Smooth muscle cell (in vitro differentiated cells): ENCODE measurements at regions not wholly inside any gene's neighbourhood (a gene's known extent, or its start where the extent isn't known, plus 50 kb on each side); places are given as distances from the start of the nearest gene placed in this dataset.
A peak's percentile ranks its signal among the peaks of the same experiment; 100 is the strongest.

Source experiments
- DNase-seq: peaks from one replicate; lab custom pipeline; 2025; ENCODE audit not compliant: unreplicated experiment; lab: John Stamatoyannopoulos, UW
- H2AFZ ChIP-seq: fragments of 200-600 bp; sonication (generic); 2 replicates; pipeline ENCODE4 v1.6.0; 2016; ENCODE audit warnings: antibody characterized with exemption, low read depth, mild to moderate bottlenecking
- H3F3A ChIP-seq: fragments of 200-600 bp; sonication (generic); 2 replicates; pipeline ENCODE4 v1.6.0; 2017; ENCODE audit warnings: antibody characterized with exemption, low read depth
- H3K27ac ChIP-seq: fragments of 200-600 bp; sonication (generic); 2 replicates; pipeline ENCODE4 v1.5.1; 2016; ENCODE audit warnings: low read depth, mild to moderate bottlenecking
- H3K27me3 ChIP-seq: fragments of 200-600 bp; sonication (generic); 2 replicates; pipeline ENCODE4 v1.6.1; 2016; ENCODE audit warnings: low read depth, mild to moderate bottlenecking
- H3K36me3 ChIP-seq: fragments of 200-600 bp; sonication (generic); 2 replicates; pipeline ENCODE4 v1.5.1; 2016; ENCODE audit warnings: low read depth
- H3K4me1 ChIP-seq: fragments of 200-600 bp; sonication (generic); 2 replicates; pipeline ENCODE4 v1.5.1; 2016; ENCODE audit warnings: low read depth
- H3K4me2 ChIP-seq: fragments of 200-600 bp; sonication (generic); 2 replicates; pipeline ENCODE4 v1.6.0; 2016; ENCODE audit warnings: mild to moderate bottlenecking
- H3K4me3 ChIP-seq: fragments of 200-600 bp; sonication (generic); 2 replicates; pipeline ENCODE4 v1.5.1; 2016; ENCODE audit warnings: mild to moderate bottlenecking
- H3K79me2 ChIP-seq: fragments of 200-600 bp; sonication (generic); 2 replicates; pipeline ENCODE4 v1.6.0; 2016; ENCODE audit warnings: low read depth, mild to moderate bottlenecking
- H3K9ac ChIP-seq: fragments of 200-600 bp; sonication (generic); 2 replicates; pipeline ENCODE4 v1.6.0; 2016; ENCODE audit warnings: low read depth
- H3K9me3 ChIP-seq: fragments of 200-600 bp; sonication (generic); replicated peaks from 2 replicates; pipeline ENCODE4 v1.5.1; 2016; ENCODE audit warnings: low read depth
- H4K20me1 ChIP-seq: fragments of 200-600 bp; sonication (generic); 2 replicates; pipeline ENCODE4 v1.6.0; 2016; ENCODE audit warnings: low read depth
- WGBS: methylation state at CpG from one replicate; pipeline ENCODE4 v1.1.7; 2016; ENCODE audit warnings: low lambda C conversion rate; 5-methylcytosine and 5-hydroxymethylcytosine counted together
- TF ChIP-seq, protein P1 (sequence below): fragments of 200-600 bp; sonication (generic); IDR thresholded peaks from 2 replicates; pipeline ENCODE4 v1.5.1; 2017; ENCODE audit warnings: borderline replicate concordance, mild to moderate bottlenecking, antibody characterized with exemption; ENCODE audit not compliant: insufficient read depth, poor library complexity, severe bottlenecking

DNA sequence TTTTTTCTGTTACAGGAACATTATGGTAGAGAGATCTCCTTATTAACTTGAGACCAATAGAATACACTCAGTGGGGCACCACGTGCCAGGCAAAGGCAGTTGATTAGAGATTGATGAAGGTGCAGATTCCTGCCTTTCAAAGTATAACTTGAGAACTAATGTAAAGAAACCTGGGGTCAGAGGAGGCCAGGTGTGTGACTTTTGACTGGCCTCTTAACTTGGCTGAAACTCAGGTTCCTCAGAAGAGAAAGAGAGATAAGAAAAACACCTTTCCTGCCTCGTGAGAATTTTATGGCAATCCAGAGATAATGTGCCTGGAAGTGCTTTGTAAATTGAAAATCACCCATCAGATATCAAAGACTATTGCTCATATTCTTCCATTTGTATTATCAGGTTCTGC is 110.7 kb upstream of the GZMB start:
- H3F3A ChIP-seq: no peaks in the 10 kb centered on the region
- no peak overlapping the region for H3K4me3 ChIP-seq
- H3K4me1 ChIP-seq: no peaks in the 10 kb centered on the region
- H2AFZ ChIP-seq: no peak overlapping the region
- DNase-seq: no peak
- no peaks in the 10 kb centered on the region for H3K9me3 ChIP-seq
- H3K9ac ChIP-seq: no peak overlapping the region
- H3K79me2 ChIP-seq: no peaks in the 10 kb centered on the region
- H4K20me1 ChIP-seq: no peaks in the 10 kb centered on the region
- H3K36me3 ChIP-seq: no peaks in the 10 kb centered on the region
- TF ChIP-seq, protein P1, sequence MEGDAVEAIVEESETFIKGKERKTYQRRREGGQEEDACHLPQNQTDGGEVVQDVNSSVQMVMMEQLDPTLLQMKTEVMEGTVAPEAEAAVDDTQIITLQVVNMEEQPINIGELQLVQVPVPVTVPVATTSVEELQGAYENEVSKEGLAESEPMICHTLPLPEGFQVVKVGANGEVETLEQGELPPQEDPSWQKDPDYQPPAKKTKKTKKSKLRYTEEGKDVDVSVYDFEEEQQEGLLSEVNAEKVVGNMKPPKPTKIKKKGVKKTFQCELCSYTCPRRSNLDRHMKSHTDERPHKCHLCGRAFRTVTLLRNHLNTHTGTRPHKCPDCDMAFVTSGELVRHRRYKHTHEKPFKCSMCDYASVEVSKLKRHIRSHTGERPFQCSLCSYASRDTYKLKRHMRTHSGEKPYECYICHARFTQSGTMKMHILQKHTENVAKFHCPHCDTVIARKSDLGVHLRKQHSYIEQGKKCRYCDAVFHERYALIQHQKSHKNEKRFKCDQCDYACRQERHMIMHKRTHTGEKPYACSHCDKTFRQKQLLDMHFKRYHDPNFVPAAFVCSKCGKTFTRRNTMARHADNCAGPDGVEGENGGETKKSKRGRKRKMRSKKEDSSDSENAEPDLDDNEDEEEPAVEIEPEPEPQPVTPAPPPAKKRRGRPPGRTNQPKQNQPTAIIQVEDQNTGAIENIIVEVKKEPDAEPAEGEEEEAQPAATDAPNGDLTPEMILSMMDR: no peak
- no peaks in the 10 kb centered on the region for H3K27me3 ChIP-seq
- H3K4me2 ChIP-seq: no peak overlapping the region
- no peak overlapping the region for H3K27ac ChIP-seq
- 75% methylated on average over 2 of the region's 2 CpGs for WGBS

DNA sequence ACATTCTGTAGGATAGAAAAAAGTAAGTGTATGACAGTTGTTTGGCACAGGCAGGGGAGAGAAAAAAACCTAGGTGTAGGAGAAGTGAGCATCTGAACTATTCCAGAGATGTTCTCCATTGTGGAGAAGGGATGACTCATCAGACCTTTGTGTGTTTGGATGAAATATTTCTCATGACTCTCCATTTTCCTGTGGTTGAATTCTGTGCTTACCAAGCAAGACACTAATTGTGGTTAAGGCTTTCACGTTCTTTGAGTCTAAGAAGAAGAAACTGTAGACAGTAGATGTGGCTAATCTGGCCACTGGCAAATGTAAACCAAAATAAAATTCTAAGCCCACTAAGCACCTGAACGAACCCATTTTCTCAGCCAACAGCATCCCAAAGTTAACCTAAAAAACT is 107.9 kb upstream of the GZMB start:
- WGBS: 34% methylated on average over 2 of the region's 2 CpGs
- peak overlapping the region; percentile 38 for H3K27ac ChIP-seq
- no peak overlapping the region for H3K4me2 ChIP-seq
- H4K20me1 ChIP-seq: no peaks in the 10 kb centered on the region
- DNase-seq: no peak
- no peaks in the 10 kb centered on the region for H3K79me2 ChIP-seq
- no peaks in the 10 kb centered on the region for H3K27me3 ChIP-seq
- H3K4me3 ChIP-seq: no peak overlapping the region
- TF ChIP-seq, protein P1: no peak
- H3F3A ChIP-seq: no peaks in the 10 kb centered on the region
- no peaks in the 10 kb centered on the region for H3K4me1 ChIP-seq
- no peak overlapping the region for H3K9ac ChIP-seq
- no peak overlapping the region for H2AFZ ChIP-seq
- no peaks in the 10 kb centered on the region for H3K9me3 ChIP-seq
- no peaks in the 10 kb centered on the region for H3K36me3 ChIP-seq

GRCh38 chr14:24735984-24736630 is 102.1 kb upstream of the GZMB start:
- H2AFZ ChIP-seq: no peak overlapping the region
- H3K4me3 ChIP-seq: no peak overlapping the region
- H3K27ac ChIP-seq: no peak overlapping the region
- TF ChIP-seq, protein P1: no peak
- H3K4me1 ChIP-seq: no peaks in the 10 kb centered on the region
- H3K79me2 ChIP-seq: no peaks in the 10 kb centered on the region
- no peak for DNase-seq
- no peaks in the 10 kb centered on the region for H3K27me3 ChIP-seq
- H3K9me3 ChIP-seq: no peaks in the 10 kb centered on the region
- H4K20me1 ChIP-seq: no peaks in the 10 kb centered on the region
- H3K9ac ChIP-seq: no peak overlapping the region
- H3K4me2 ChIP-seq: no peak overlapping the region
- WGBS: 44% methylated on average over 1 of the region's 1 CpG
- H3K36me3 ChIP-seq: no peaks in the 10 kb centered on the region
- H3F3A ChIP-seq: no peaks in the 10 kb centered on the region

DNA sequence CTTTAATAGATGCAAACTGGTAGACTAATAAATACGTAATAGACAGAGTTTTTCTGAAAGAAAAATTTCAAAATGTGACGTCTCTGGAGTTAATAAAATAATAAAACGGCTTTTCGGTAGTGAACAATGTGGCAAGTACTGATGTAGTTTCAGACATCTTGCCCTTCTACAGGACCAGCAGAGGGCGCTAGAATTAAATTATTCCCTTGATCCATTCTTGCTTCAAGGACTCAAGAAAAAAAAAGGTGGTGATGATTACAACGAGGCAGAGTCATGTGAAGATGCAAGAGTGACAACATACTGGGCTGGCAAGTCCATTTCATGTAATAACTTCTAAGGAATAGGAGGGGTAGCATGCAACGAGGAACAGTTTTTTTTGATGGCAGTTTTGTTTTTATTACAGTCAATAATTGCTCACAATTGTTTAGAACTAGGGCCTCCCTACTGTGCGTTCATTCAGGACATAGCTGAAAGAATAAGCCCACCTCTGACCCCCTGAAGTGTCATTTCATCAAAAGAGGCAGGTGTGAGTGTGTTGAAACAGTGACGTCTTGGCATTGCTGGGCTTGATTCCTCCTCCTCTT is 101.0 kb upstream of the GZMB start:
- Histone ChIP-seq H3K79me2 (no peaks in the 10 kb centered on the region), H3K9ac (no peak overlapping the region), H3K9me3 (no peaks in the 10 kb centered on the region), H3K4me3 (no peak overlapping the region), H3K27ac (no peak overlapping the region), H2AFZ (no peak overlapping the region), H3K4me2 (peak overlapping the region; percentile 1), H3K27me3 (no peaks in the 10 kb centered on the region), H3K4me1 (no peaks in the 10 kb centered on the region), H3F3A (no peaks in the 10 kb centered on the region), H4K20me1 (no peaks in the 10 kb centered on the region), H3K36me3 (no peaks in the 10 kb centered on the region)
- TF ChIP-seq, protein P1: peak; percentile 83
- WGBS: 34% methylated on average over 9 of the region's 9 CpGs
- DNase-seq: no peak
